Suprapubic skin (tissue), 3 donors: ENCODE measurements at regions not wholly inside any gene's neighbourhood (a gene's known extent, or its start where the extent isn't known, plus 50 kb on each side); places are given as distances from the start of the nearest gene placed in this dataset.

ENCODE experiments used
- CTCF ChIP-seq, 2 donors: fragments of 200-600 bp in 1 of 2; fragments of 450-650 bp in 1 of 2; sonication (generic) in 1 of 2; IDR thresholded peaks; one replicate each; pipeline ENCODE4 v1.5.1; 2016 to 2019; ENCODE audit warnings: antibody characterized with exemption in 2 of 2, mild to moderate bottlenecking in 1 of 2, moderate library complexity in 1 of 2
- EP300 ChIP-seq: sonication (generic); formaldehyde crosslinking; IDR thresholded peaks from one replicate; pipeline ENCODE4 v1.6.1; 2017; ENCODE audit warnings: antibody characterized with exemption

GRCh38 chr1:227403535-227403934 is 85.2 kb upstream of the CDC42BPA start:
- TF ChIP-seq CTCF (IDR thresholded peaks at IDR 0.05) (no peak), EP300 (no peak)
